Hematopoietic multipotent progenitor cell treated with erythropoietin and hydrocortisone succinate and interleukin-3 and kit ligand, for 17 days (in vitro differentiated cells): ENCODE measurements at regions not wholly inside any gene's neighbourhood (a gene's known extent, or its start where the extent isn't known, plus 50 kb on each side); places are given as distances from the start of the nearest gene placed in this dataset.

ENCODE experiments used
- DNase-seq: peaks from one replicate; pipeline ENCODE4 v3.0.0-alpha.2; 2015; ENCODE audit warnings: low spot score

- no peak for DNase-seq
Measured at GRCh38 chr3:82940124-82940523, 1178.7 kb upstream of the GBE1 start.

- DNase-seq, result no peak
Measured at GRCh38 chr3:82939491-82940097, 1178.1 kb upstream of the GBE1 start.

- DNase-seq, result no peak
Measured at GRCh38 chr3:82938821-82939328, 1177.4 kb upstream of the GBE1 start.

GRCh38 chr3:82927309-82928253 is 1166.1 kb upstream of the GBE1 start:
- DNase-seq, result no peak

- DNase-seq, result no peak
Measured at GRCh38 chr3:82891028-82891427, 1129.6 kb upstream of the GBE1 start.

GRCh38 chr3:82883072-82883471 is 1121.6 kb upstream of the GBE1 start:
- no peak for DNase-seq

- no peak for DNase-seq
Measured at GRCh38 chr3:82875401-82875800, 1114.0 kb upstream of the GBE1 start.

GRCh38 chr3:82839871-82840270 is 1078.4 kb upstream of the GBE1 start:
- DNase-seq, result no peak

- DNase-seq, result no peak
Measured at GRCh38 chr3:82834098-82834497, 1072.7 kb upstream of the GBE1 start.

GRCh38 chr3:82824491-82824890 is 1063.0 kb upstream of the GBE1 start:
- DNase-seq, result no peak

- no peak for DNase-seq
Measured at GRCh38 chr3:82816086-82816485, 1054.6 kb upstream of the GBE1 start.

- no peak for DNase-seq
Measured at GRCh38 chr3:82815417-82816058, 1054.1 kb upstream of the GBE1 start.

- DNase-seq, result no peak
Measured at GRCh38 chr3:82814660-82815059, 1053.2 kb upstream of the GBE1 start.

GRCh38 chr3:82807781-82808180 is 1046.3 kb upstream of the GBE1 start:
- DNase-seq, result no peak

- no peak for DNase-seq
Measured at GRCh38 chr3:82802501-82802900, 1041.1 kb upstream of the GBE1 start.

GRCh38 chr3:82800248-82800647 is 1038.8 kb upstream of the GBE1 start:
- DNase-seq, result no peak

- no peak for DNase-seq
Measured at GRCh38 chr3:82796765-82797164, 1035.3 kb upstream of the GBE1 start.

- DNase-seq, result no peak
Measured at GRCh38 chr3:82791241-82791640, 1029.8 kb upstream of the GBE1 start.

- DNase-seq, result no peak
Measured at GRCh38 chr3:82790307-82791097, 1029.1 kb upstream of the GBE1 start.

- no peak for DNase-seq
Measured at GRCh38 chr3:82783194-82783593, 1021.7 kb upstream of the GBE1 start.

GRCh38 chr3:82773207-82773606 is 1011.8 kb upstream of the GBE1 start:
- DNase-seq, result no peak

- no peak for DNase-seq
Measured at GRCh38 chr3:82764521-82764920, 1003.1 kb upstream of the GBE1 start.
